H1 (cell line): ENCODE measurements at regions not wholly inside any gene's neighbourhood (a gene's known extent, or its start where the extent isn't known, plus 50 kb on each side); places are given as distances from the start of the nearest gene placed in this dataset.

Experiments used
- CTCF ChIA-PET: fragments of 300-600 bp; sonication (Branson Sonifier 250); formaldehyde crosslinking; loops from one replicate; lab custom pipeline; 2021; ENCODE audit not compliant: partially characterized antibody; lab: Charles Lee
- POLR2A ChIA-PET: fragments of 300-600 bp; sonication (Branson Sonifier 250); formaldehyde crosslinking; loops from one replicate; lab custom pipeline; 2021; ENCODE audit warnings: inconsistent platforms; ENCODE audit not compliant: partially characterized antibody; lab: Charles Lee
- DNase-seq, 2 experiments: peaks; one replicate each; pipeline versions ENCODE4 v3.0.0 to v3.0.0-alpha.2; 2010 to 2022; ENCODE audit warnings: low spot score in 2 of 2, low read depth in 1 of 2, mixed read lengths in 1 of 2
- FAIRE-seq: peaks from 2 replicates; lab custom pipeline; 2011; peaks lifted over from hg19 to GRCh38; lab: Jason Lieb, UNC
- H2AFZ ChIP-seq: 2 replicates; pipeline ENCODE4 v1.8.1; 2012; ENCODE audit warnings: low read length, inconsistent platforms
- H2AK5ac ChIP-seq: 2 replicates; pipeline ENCODE4 v1.6.1; 2013; ENCODE audit warnings: low read depth, low read length
- H2BK120ac ChIP-seq: replicated peaks from 2 replicates; pipeline ENCODE3; 2013; ENCODE audit warnings: low read depth, low read length, inconsistent platforms
- H2BK12ac ChIP-seq: 2 replicates; pipeline ENCODE4 v1.6.1; 2013; ENCODE audit warnings: low read depth, low read length
- H2BK15ac ChIP-seq: 2 replicates; pipeline ENCODE4 v1.6.1; 2013; ENCODE audit warnings: low read length
- H2BK20ac ChIP-seq: 2 replicates; pipeline ENCODE4 v1.6.1; 2013; ENCODE audit warnings: low read length
- H2BK5ac ChIP-seq: 2 replicates; pipeline ENCODE4 v1.6.1; 2013; ENCODE audit warnings: low read depth, low read length
- H3K14ac ChIP-seq: 2 replicates; pipeline ENCODE4 v1.6.1; 2013; ENCODE audit warnings: inconsistent platforms; ENCODE audit not compliant: insufficient read length
- H3K18ac ChIP-seq: 2 replicates; pipeline ENCODE4 v1.6.1; 2013; ENCODE audit warnings: low read length; ENCODE audit errors: extremely low read depth
- H3K23ac ChIP-seq: 2 replicates; pipeline ENCODE4 v1.6.1; 2013; ENCODE audit warnings: inconsistent platforms; ENCODE audit not compliant: insufficient read length
- H3K23me2 ChIP-seq: 2 replicates; pipeline ENCODE4 v1.6.1; 2013; ENCODE audit warnings: low read depth, low read length
- H3K27ac ChIP-seq: 2 replicates; pipeline ENCODE4 v1.6.1; 2011; ENCODE audit warnings: low read depth, low read length, inconsistent platforms
- H3K27me3 ChIP-seq, 4 experiments: replicated peaks in 1 of 4; 1 replicate in 1 of 4; 2 replicates in 3 of 4; pipeline versions ENCODE4 v1.6.1 to v1.8.1; 2011 to 2013; ENCODE audit warnings: low read length in 3 of 4, mild to moderate bottlenecking in 3 of 4, inconsistent platforms in 2 of 4, mixed read lengths in 2 of 4, moderate library complexity in 1 of 4; ENCODE audit not compliant: control insufficient read depth in 3 of 4, insufficient read depth in 3 of 4; ENCODE audit errors: extremely low read depth in 1 of 4
- H3K36me3 ChIP-seq, 4 experiments: 2 replicates each; pipeline versions ENCODE4 v1.6.1 to v1.8.1; 2011 to 2013; ENCODE audit warnings: mild to moderate bottlenecking in 4 of 4, low read length in 3 of 4, moderate library complexity in 2 of 4, control low read depth in 1 of 4, inconsistent platforms in 1 of 4; ENCODE audit not compliant: insufficient read depth in 4 of 4, control insufficient read depth in 2 of 4
- H3K4ac ChIP-seq: replicated peaks from 2 replicates; pipeline ENCODE3; 2013; ENCODE audit warnings: low read length, low read depth, mixed read lengths, inconsistent platforms; ENCODE audit not compliant: insufficient read length
- H3K4me1 ChIP-seq, 4 experiments: replicated peaks in 1 of 4; 1 replicate in 1 of 4; 2 replicates in 3 of 4; pipeline versions ENCODE4 v1.6.1 to v1.8.1; 2011 to 2013; ENCODE audit warnings: low read length in 3 of 4, inconsistent platforms in 2 of 4, mixed read lengths in 1 of 4; ENCODE audit not compliant: insufficient read depth in 4 of 4, control insufficient read depth in 3 of 4
- H3K4me2 ChIP-seq, 2 experiments: 2 replicates each; pipeline versions ENCODE4 v1.6.1 to v1.8.1; 2011 to 2013; ENCODE audit warnings: low read depth in 2 of 2, low read length in 2 of 2, control low read depth in 1 of 2, inconsistent platforms in 1 of 2, mild to moderate bottlenecking in 1 of 2; ENCODE audit not compliant: insufficient read depth in 1 of 2
- H3K4me3 ChIP-seq, 4 experiments: fragments of 200-600, 300-600 bp in 1 of 4; sonication (generic), shearing (Covaris generic), sonication (Bioruptor Twin) in 1 of 4; 2 replicates each; pipeline versions ENCODE4 v1.5.1 to v1.8.1; 2011 to 2016; ENCODE audit warnings: low read length in 4 of 4, low read depth in 3 of 4, control low read depth in 2 of 4, inconsistent platforms in 2 of 4, mild to moderate bottlenecking in 2 of 4, mixed read lengths in 1 of 4, moderate library complexity in 1 of 4; ENCODE audit not compliant: insufficient read depth in 2 of 4; ENCODE audit errors: extremely low read depth in 1 of 4
- H3K56ac ChIP-seq: replicated peaks from 2 replicates; pipeline ENCODE3; 2013; ENCODE audit warnings: low read depth, mild to moderate bottlenecking, mixed read lengths, low read length, inconsistent platforms; ENCODE audit not compliant: insufficient read length
- H3K79me1 ChIP-seq: 2 replicates; pipeline ENCODE4 v1.6.1; 2013; ENCODE audit warnings: low read depth, low read length, control low read depth
- H3K79me2 ChIP-seq, 2 experiments: 2 replicates each; pipeline versions ENCODE4 v1.6.1 to v1.8.1; 2012 to 2013; ENCODE audit warnings: low read length in 2 of 2, mild to moderate bottlenecking in 2 of 2, inconsistent platforms in 1 of 2; ENCODE audit not compliant: insufficient read depth in 2 of 2, control insufficient read depth in 1 of 2
- H3K9ac ChIP-seq, 4 experiments: replicated peaks in 1 of 4; 1 replicate in 1 of 4; 2 replicates in 3 of 4; pipeline versions ENCODE4 v1.6.1 to v1.8.1; 2011 to 2013; ENCODE audit warnings: low read depth in 3 of 4, low read length in 3 of 4, control low read depth in 2 of 4, mild to moderate bottlenecking in 2 of 4, moderate library complexity in 2 of 4, inconsistent platforms in 1 of 4; ENCODE audit errors: extremely low read depth in 1 of 4
- H3K9me3 ChIP-seq, 2 experiments: 2 replicates each; pipeline versions ENCODE4 v1.6.1 to v1.8.1; 2012 to 2013; ENCODE audit warnings: mild to moderate bottlenecking in 2 of 2, moderate library complexity in 2 of 2, control low read depth in 1 of 2, inconsistent platforms in 1 of 2, low read depth in 1 of 2, low read length in 1 of 2, mixed read lengths in 1 of 2; ENCODE audit not compliant: insufficient read depth in 2 of 2
- H4K20me1 ChIP-seq, 2 experiments: replicated peaks in 1 of 2; 2 replicates each; pipeline versions ENCODE3 to v1.8.1; 2011 to 2013; ENCODE audit warnings: inconsistent platforms in 2 of 2, low read length in 2 of 2, mild to moderate bottlenecking in 1 of 2; ENCODE audit not compliant: insufficient read depth in 2 of 2, control insufficient read depth in 1 of 2
- H4K5ac ChIP-seq: 2 replicates; pipeline ENCODE4 v1.6.1; 2013; ENCODE audit warnings: low read length, low read depth, mixed read lengths, inconsistent platforms; ENCODE audit not compliant: insufficient read length
- H4K8ac ChIP-seq: 2 replicates; pipeline ENCODE4 v1.8.0; 2013; ENCODE audit warnings: mild to moderate bottlenecking, moderate library complexity, low read length, inconsistent platforms; ENCODE audit not compliant: insufficient read depth; ENCODE audit errors: extremely low read depth
- H4K91ac ChIP-seq: replicated peaks from 2 replicates; pipeline ENCODE3; 2013; ENCODE audit warnings: low read length, mixed read lengths, inconsistent platforms; ENCODE audit not compliant: insufficient read length
- BCL11A ChIP-seq, 2 experiments: IDR thresholded peaks; one replicate each; pipeline ENCODE4 v1.6.1; 2011; ENCODE audit warnings: low read depth in 2 of 2, low read length in 2 of 2, mild to moderate bottlenecking in 2 of 2
- CBX5 ChIP-seq: fragments of 300-800, 300-1000 bp; sonication (generic); IDR thresholded peaks from 2 replicates; pipeline ENCODE4 v1.7.1; 2016; ENCODE audit warnings: antibody characterized with exemption, low read length, low read depth
- GABPA ChIP-seq: IDR thresholded peaks from 2 replicates; pipeline ENCODE4 v1.6.1; 2011; ENCODE audit warnings: mild to moderate bottlenecking, low read length, moderate library complexity, borderline replicate concordance; ENCODE audit not compliant: insufficient read depth
- GTF2F1 ChIP-seq: IDR thresholded peaks from 2 replicates; pipeline ENCODE4 v1.6.1; 2012; ENCODE audit warnings: low read depth, low read length, improper control_type of control experiment, borderline replicate concordance
- JUN ChIP-seq: IDR thresholded peaks from 2 replicates; pipeline ENCODE4 v1.6.1; 2011; ENCODE audit warnings: low read depth, mild to moderate bottlenecking, improper control_type of control experiment, low read length
- RAD21 ChIP-seq, 2 experiments: IDR thresholded peaks in 1 of 2; conservative IDR thresholded peaks in 1 of 2; 2 replicates each; pipeline ENCODE4 v1.6.1; 2011; ENCODE audit warnings: low read depth in 2 of 2, low read length in 2 of 2, improper control_type of control experiment in 1 of 2, inconsistent platforms in 1 of 2, mild to moderate bottlenecking in 1 of 2, moderate library complexity in 1 of 2
- SAP30 ChIP-seq: fragments of 300-600 bp; sonication (generic); IDR thresholded peaks from 2 replicates; pipeline ENCODE4 v1.7.1; 2012; ENCODE audit warnings: low read length, moderate library complexity, mild to moderate bottlenecking, inconsistent platforms; ENCODE audit not compliant: insufficient read depth, insufficient replicate concordance
- SP4 ChIP-seq: IDR thresholded peaks from 2 replicates; pipeline ENCODE4 v1.6.1; 2012; ENCODE audit warnings: low read length, inconsistent platforms
- TCF12 ChIP-seq: IDR thresholded peaks from 2 replicates; pipeline ENCODE4 v1.6.1; 2011; ENCODE audit warnings: low read depth, mild to moderate bottlenecking, low read length
- YY1 ChIP-seq: IDR thresholded peaks from 2 replicates; pipeline ENCODE4 v1.6.1; 2011; ENCODE audit warnings: low read depth, mild to moderate bottlenecking, low read length
- WGBS, 2 experiments: shearing (Covaris generic) in 1 of 2; methylation state at CpG; one replicate each; pipeline versions ENCODE4 v1.1.6 to v1.1.7; 2013 to 2015; ENCODE audit warnings: low lambda C conversion rate in 2 of 2, mixed read lengths in 2 of 2, inconsistent platforms in 1 of 2, low coverage in 1 of 2, missing lambda C conversion rate in 1 of 2; ENCODE audit not compliant: insufficient replicate concordance in 2 of 2, insufficient coverage in 1 of 2, insufficient read length in 1 of 2; ENCODE audit errors: extremely low coverage in 1 of 2, missing lambda C conversion rate in 1 of 2; 5-methylcytosine and 5-hydroxymethylcytosine counted together
- TF ChIP-seq, protein P1 (sequence below): IDR thresholded peaks from 2 replicates; pipeline ENCODE4 v1.6.1; 2012; ENCODE audit warnings: low read length, inconsistent platforms

DNA sequence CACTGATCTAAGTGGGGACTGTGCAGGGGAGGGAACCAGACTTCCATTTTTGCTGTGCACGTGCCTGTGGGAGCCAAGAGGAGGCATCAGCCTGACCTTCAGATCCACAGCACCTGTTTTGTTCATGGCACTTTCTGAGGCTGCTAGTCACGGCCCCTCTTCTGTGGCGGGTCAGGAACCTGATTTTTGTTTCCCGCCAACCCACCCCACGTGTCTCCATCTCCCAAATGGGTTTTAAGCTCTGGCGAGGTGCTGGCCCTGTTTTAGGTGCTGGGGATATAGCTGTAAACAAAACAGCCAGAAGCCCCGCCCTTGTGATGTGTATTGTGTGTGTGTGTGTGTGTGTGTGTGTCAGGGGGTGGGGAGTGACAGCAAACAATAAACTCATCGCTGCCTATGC is 60.4 kb upstream of the GRPEL1 start:
- H3K4ac ChIP-seq: no peak overlapping the region
- no peaks in the 10 kb centered on the region for H3K36me3 ChIP-seq
- DNase-seq (no peak), FAIRE-seq (no peak)
- peaks cover 0 to 4% (median 0%) of the 10 kb centered on the region in 4 experiments; a peak in 1 of 7 replicates for H3K27me3 ChIP-seq
- peak overlapping the region; percentile 60; the same call in 1 of the 2 replicates for H4K8ac ChIP-seq
- ChIA-PET POLR2A (no interaction called here), CTCF (interaction anchor here (1.2 to 2.5 kb wide), 5 partner anchors 9 to 30 kb away, joined by 3 to 6 read pairs (median 4); no protein-coding TSS in a partner anchor)
- no peak overlapping the region for H3K14ac ChIP-seq
- H3K23ac ChIP-seq: no peak overlapping the region
- no peaks in the 10 kb centered on the region; the same call in none of the 2 replicates for H3K79me1 ChIP-seq
- no peak overlapping the region for H3K56ac ChIP-seq
- no peak overlapping the region for H3K18ac ChIP-seq
- H3K4me1 ChIP-seq: no peaks in the 10 kb centered on the region
- no peak overlapping the region for H2AK5ac ChIP-seq
- no peak overlapping the region for H2BK12ac ChIP-seq
- 92% methylated on average over 8 of the region's 8 CpGs; no CpG with 5 or more reads in 1 of the 2 experiments for WGBS, 2 experiments
- H3K27ac ChIP-seq: no peak overlapping the region
- H3K9ac ChIP-seq: no peak overlapping the region
- peaks cover 0 to 14% of the 10 kb centered on the region in 2 experiments for H4K20me1 ChIP-seq
- H2AFZ ChIP-seq: no peak overlapping the region
- no peak overlapping the region for H2BK20ac ChIP-seq
- H3K9me3 ChIP-seq: no peaks in the 10 kb centered on the region
- no peak overlapping the region for H3K4me2 ChIP-seq
- H2BK15ac ChIP-seq: no peak overlapping the region
- H2BK5ac ChIP-seq: no peak overlapping the region
- no peak overlapping the region for H2BK120ac ChIP-seq
- H4K91ac ChIP-seq: no peak overlapping the region
- no peak overlapping the region for H4K5ac ChIP-seq
- no peak overlapping the region for H3K4me3 ChIP-seq
- H3K23me2 ChIP-seq: peaks cover 16% of the 10 kb centered on the region
- H3K79me2 ChIP-seq: no peaks in the 10 kb centered on the region
- TF ChIP-seq GABPA (no peak), TCF12 (no peak), JUN (no peak), BCL11A (IDR thresholded peaks at IDR 0.05; ENCODE audit: low read depth in 2 of 2, low read length in 2 of 2) (no peak), SAP30 (no peak), RAD21 (IDR thresholded peaks at IDR 0.05 in 1 of 2, conservative IDR thresholded peaks at IDR 0.05 in 1 of 2; ENCODE audit: low read depth in 2 of 2, low read length in 2 of 2) (no peak), GTF2F1 (no peak), CBX5 (no peak), YY1 (no peak), SP4 (no peak)
- TF ChIP-seq, protein P1, sequence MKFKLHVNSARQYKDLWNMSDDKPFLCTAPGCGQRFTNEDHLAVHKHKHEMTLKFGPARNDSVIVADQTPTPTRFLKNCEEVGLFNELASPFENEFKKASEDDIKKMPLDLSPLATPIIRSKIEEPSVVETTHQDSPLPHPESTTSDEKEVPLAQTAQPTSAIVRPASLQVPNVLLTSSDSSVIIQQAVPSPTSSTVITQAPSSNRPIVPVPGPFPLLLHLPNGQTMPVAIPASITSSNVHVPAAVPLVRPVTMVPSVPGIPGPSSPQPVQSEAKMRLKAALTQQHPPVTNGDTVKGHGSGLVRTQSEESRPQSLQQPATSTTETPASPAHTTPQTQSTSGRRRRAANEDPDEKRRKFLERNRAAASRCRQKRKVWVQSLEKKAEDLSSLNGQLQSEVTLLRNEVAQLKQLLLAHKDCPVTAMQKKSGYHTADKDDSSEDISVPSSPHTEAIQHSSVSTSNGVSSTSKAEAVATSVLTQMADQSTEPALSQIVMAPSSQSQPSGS: no peak
